HCT116 (cell line): ENCODE measurements at regions not wholly inside any gene's neighbourhood (a gene's known extent, or its start where the extent isn't known, plus 50 kb on each side); places are given as distances from the start of the nearest gene placed in this dataset.

ENCODE experiments used
- ATAC-seq: fragments of 200-7000 bp; cut with Tn5 transposase; 2 replicates; pipeline ENCODE4 v1.9.1; 2020; ENCODE audit warnings: mild to moderate bottlenecking, moderate library complexity
- BruUV-seq: library from RNA; stranded (reverse); fragments of 400-500 nt; replicated peaks from 2 replicates; lab custom pipeline; 2021; lab: Mats Ljungman, UMichigan
- CTCF ChIA-PET: fragments of 300-600 bp; sonication (Branson Sonifier 250); formaldehyde crosslinking; loops from one replicate; lab custom pipeline; 2021; ENCODE audit warnings: antibody characterized with exemption; lab: Charles Lee
- POLR2A ChIA-PET: fragments of 300-600, 350-600 bp; sonication (Branson Sonifier 250); formaldehyde crosslinking; loops from one replicate; lab custom pipeline; 2021; ENCODE audit warnings: antibody characterized with exemption; lab: Charles Lee
- RAD21 ChIA-PET, 2 experiments: fragments of 300-600 bp; sonication (Branson Sonifier 250); formaldehyde crosslinking; loops; one replicate each; lab custom pipeline; 2023; ENCODE audit warnings: low total read pairs in 2 of 2; ENCODE audit not compliant: uncharacterized antibody in 2 of 2, unreplicated experiment in 2 of 2, low non-redundant PET in 1 of 2; lab: Charles Lee
- DNase-seq: peaks from one replicate; pipeline ENCODE4 v3.0.0-alpha.2; 2010; ENCODE audit warnings: low read depth, low spot score
- H2AFZ ChIP-seq: fragments of 200-600 bp; shearing (Covaris generic), sonication (generic); 2 replicates; pipeline ENCODE4 v1.6.1; 2017; ENCODE audit warnings: low read depth, mixed run types, mixed read lengths, antibody characterized with exemption, low read length; ENCODE audit not compliant: poor library complexity, severe bottlenecking
- H3K27ac ChIP-seq: 2 replicates; pipeline ENCODE4 v1.5.1; 2012; ENCODE audit warnings: low read depth, low read length
- H3K27me3 ChIP-seq: fragments of 200-600 bp; sonication (generic); 2 replicates; pipeline ENCODE4 v1.6.1; 2016; ENCODE audit warnings: mixed run types, low read length, mixed read lengths; ENCODE audit not compliant: insufficient read depth
- H3K36me3 ChIP-seq, 2 experiments: fragments of 200-500 bp in 1 of 2; fragments of 200-600 bp in 1 of 2; sonication (Bioruptor generic) in 1 of 2; sonication (generic) in 1 of 2; 2 replicates each; pipeline versions ENCODE4 v1.5.1 to v1.6.1; 2014 to 2016; ENCODE audit warnings: low read length in 2 of 2, inconsistent platforms in 1 of 2, mixed read lengths in 1 of 2, mixed run types in 1 of 2; ENCODE audit not compliant: insufficient read depth in 2 of 2, control insufficient read depth in 1 of 2
- H3K4me1 ChIP-seq, 2 experiments: fragments of 200-600 bp in 1 of 2; sonication (generic) in 1 of 2; 2 replicates each; pipeline versions ENCODE4 v1.5.1 to v1.6.1; 2012 to 2017; ENCODE audit warnings: low read length in 2 of 2, inconsistent platforms in 1 of 2, mild to moderate bottlenecking in 1 of 2, mixed read lengths in 1 of 2, mixed run types in 1 of 2, moderate library complexity in 1 of 2; ENCODE audit not compliant: insufficient read depth in 2 of 2, control insufficient read depth in 1 of 2
- H3K4me2 ChIP-seq: fragments of 200-600 bp; sonication (generic); 2 replicates; pipeline ENCODE4 v1.6.1; 2017; ENCODE audit warnings: mixed run types, low read length, mixed read lengths
- H3K4me3 ChIP-seq, 2 experiments: fragments of 200-600 bp in 1 of 2; sonication (generic) in 1 of 2; replicated peaks in 1 of 2; 2 replicates each; pipeline ENCODE4 v1.5.1; 2011 to 2016; ENCODE audit warnings: low read length in 2 of 2, control low read depth in 1 of 2, low read depth in 1 of 2, mild to moderate bottlenecking in 1 of 2, mixed read lengths in 1 of 2, mixed run types in 1 of 2
- H3K79me2 ChIP-seq: fragments of 200-600 bp; sonication (generic); 2 replicates; pipeline ENCODE4 v1.6.1; 2017; ENCODE audit warnings: mild to moderate bottlenecking, mixed run types, low read length, moderate library complexity, mixed read lengths; ENCODE audit not compliant: insufficient read depth
- H3K9ac ChIP-seq: fragments of 200-600 bp; sonication (generic); 2 replicates; pipeline ENCODE4 v1.6.1; 2016; ENCODE audit warnings: low read length, mixed read lengths
- H3K9me2 ChIP-seq: fragments of 200-600 bp; sonication (generic), shearing (Covaris generic); 2 replicates; pipeline ENCODE4 v1.6.1; 2017; ENCODE audit warnings: mixed run types, mild to moderate bottlenecking, moderate library complexity; ENCODE audit not compliant: insufficient read depth
- H3K9me3 ChIP-seq, 2 experiments: fragments of 200-500 bp in 1 of 2; fragments of 200-600 bp in 1 of 2; sonication (Bioruptor generic) in 1 of 2; sonication (generic) in 1 of 2; 2 replicates each; pipeline ENCODE4 v1.6.1; 2014 to 2017; ENCODE audit warnings: low read length in 2 of 2, mixed read lengths in 2 of 2, inconsistent platforms in 1 of 2, low read depth in 1 of 2, mild to moderate bottlenecking in 1 of 2, mixed run types in 1 of 2, moderate library complexity in 1 of 2; ENCODE audit not compliant: control insufficient read depth in 1 of 2, insufficient read depth in 1 of 2
- H4K20me1 ChIP-seq: fragments of 200-600 bp; sonication (generic), shearing (Covaris generic); 2 replicates; pipeline ENCODE4 v1.6.1; 2017; ENCODE audit warnings: mixed run types, mild to moderate bottlenecking, moderate library complexity; ENCODE audit not compliant: insufficient read depth
- CEBPB ChIP-seq: IDR thresholded peaks from 2 replicates; pipeline ENCODE4 v1.6.1; 2012; ENCODE audit warnings: low read depth
- CTCF ChIP-seq, 3 experiments: fragments of 200-600 bp in 1 of 3; sonication (generic) in 1 of 3; IDR thresholded peaks in 2 of 3; conservative IDR thresholded peaks in 1 of 3; 2 replicates each; pipeline ENCODE4 v1.5.1; 2012 to 2017; ENCODE audit warnings: low read depth in 2 of 3, low read length in 2 of 3, antibody characterized with exemption in 1 of 3, borderline replicate concordance in 1 of 3, control low read depth in 1 of 3, mild to moderate bottlenecking in 1 of 3, mixed read lengths in 1 of 3, mixed run types in 1 of 3, moderate library complexity in 1 of 3; ENCODE audit not compliant: insufficient read depth in 1 of 3
- JUND ChIP-seq: IDR thresholded peaks from 2 replicates; pipeline ENCODE4 v1.6.1; 2012
- SP1 ChIP-seq: IDR thresholded peaks from 2 replicates; pipeline ENCODE4 v1.6.1; 2012; ENCODE audit warnings: low read depth
- TCF7L2 ChIP-seq: IDR thresholded peaks from 2 replicates; pipeline ENCODE4 v1.7.0; 2011; ENCODE audit warnings: borderline replicate concordance, inconsistent platforms; ENCODE audit not compliant: insufficient read depth, insufficient read length; ENCODE audit errors: extremely low read depth
- YY1 ChIP-seq: IDR thresholded peaks from 2 replicates; pipeline ENCODE4 v1.6.1; 2011; ENCODE audit warnings: low read length, low read depth, moderate library complexity, mild to moderate bottlenecking; ENCODE audit not compliant: insufficient replicate concordance; ENCODE audit errors: extremely low read depth
- ZFX ChIP-seq: fragments of 450-650 bp; IDR thresholded peaks from 2 replicates; pipeline ENCODE4 v1.6.1; 2017
- ZNF274 ChIP-seq: fragments of 200-500 bp; sonication (Bioruptor generic); IDR thresholded peaks from 2 replicates; pipeline ENCODE4 v1.6.1; 2014; ENCODE audit warnings: mild to moderate bottlenecking, low read depth, low read length, inconsistent platforms
- intact Hi-C: fragments of 100-400 bp; cut with micrococcal nuclease; formaldehyde crosslinking; loops from 2 replicates; pipeline ENCODE4 v1.10.0; 2022

GRCh38 chr2:38215993-38216392 lies 140.0 kb upstream of the CYP1B1 start:
- Histone ChIP-seq H2AFZ (peak overlapping the region; percentile 32), H3K36me3 (no peaks in the 10 kb centered on the region), H3K4me2 (no peak overlapping the region), H3K4me1 (peaks cover 5 to 6% of the 10 kb centered on the region in 2 experiments; a peak in 2 of 4 replicates), H3K4me3 (no peak overlapping the region), H3K9me3 (no peaks in the 10 kb centered on the region), H3K27ac (no peak overlapping the region), H4K20me1 (no peaks in the 10 kb centered on the region), H3K79me2 (no peaks in the 10 kb centered on the region), H3K9me2 (no peaks in the 10 kb centered on the region), H3K27me3 (no peaks in the 10 kb centered on the region), H3K9ac (no peak overlapping the region)
- TF ChIP-seq JUND (no peak), ZFX (no peak), SP1 (no peak), CEBPB (peak; percentile 38; the same call in 1 of the 2 replicates), YY1 (no peak)
- ChIA-PET CTCF (no interaction called here), POLR2A (no interaction called here), RAD21 (no interaction called here)
- BruUV-seq: no TSS peak
- intact Hi-C loops: no loop called here
- no peak for ATAC-seq
- DNase-seq: no peak

GRCh38 chr2:38215522-38215921 lies 139.6 kb upstream of the CYP1B1 start:
- Histone ChIP-seq H3K4me1 (peaks cover 5 to 6% of the 10 kb centered on the region in 2 experiments; a peak in 2 of 4 replicates), H3K27me3 (no peaks in the 10 kb centered on the region), H3K36me3 (no peaks in the 10 kb centered on the region), H3K4me3 (no peak overlapping the region), H3K9me2 (no peaks in the 10 kb centered on the region), H3K79me2 (no peaks in the 10 kb centered on the region), H4K20me1 (no peaks in the 10 kb centered on the region), H3K9ac (no peak overlapping the region), H3K9me3 (no peaks in the 10 kb centered on the region), H3K27ac (no peak overlapping the region), H2AFZ (peak overlapping the region; percentile 32), H3K4me2 (no peak overlapping the region)
- BruUV-seq: no TSS peak
- POLR2A ChIA-PET: no interaction called here
- intact Hi-C loops: no loop called here
- DNase-seq (no peak), ATAC-seq (no peak)
- CTCF ChIA-PET: no interaction called here
- no peak for TF ChIP-seq CTCF (IDR thresholded peaks at IDR 0.05 in 2 of 3, conservative IDR thresholded peaks at IDR 0.05 in 1 of 3; ENCODE audit: borderline replicate concordance in 1 of 3, insufficient read depth in 1 of 3, low read depth in 2 of 3, low read length in 2 of 3)
- no peak for TF ChIP-seq SP1
- no peak for TF ChIP-seq ZNF274
- no peak for TF ChIP-seq CEBPB
- no peak for TF ChIP-seq TCF7L2
- no peak for TF ChIP-seq YY1
- RAD21 ChIA-PET: no interaction called here
